ENCODE measurements at regions not wholly inside any gene's neighbourhood (a gene's known extent, or its start where the extent isn't known, plus 50 kb on each side); places are given as distances from the start of the nearest gene placed in this dataset.

DNA sequence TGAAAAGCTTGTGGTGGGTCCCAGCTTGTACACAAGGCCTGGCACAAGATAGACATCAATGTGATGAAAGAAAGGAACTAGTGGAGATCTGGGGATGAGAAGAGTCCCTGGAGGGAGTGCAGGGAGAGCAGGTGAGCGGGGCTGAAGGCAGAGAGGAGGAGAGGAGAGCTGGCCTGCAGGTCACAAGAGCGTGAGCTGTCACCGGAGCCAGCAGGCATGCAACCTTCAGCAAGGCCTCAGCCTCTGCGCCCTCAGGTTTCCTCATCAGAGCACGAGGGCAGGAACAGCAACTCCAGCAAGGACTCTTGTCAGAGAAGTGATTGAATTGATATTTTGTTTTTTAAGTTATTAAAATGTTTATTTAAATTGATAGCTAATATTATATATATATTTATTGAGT, 188.6 kb downstream of the CXCL12 start:
- DNase-seq, result no peak
- Mint-ChIP-seq H3K36me3 (ENCODE audit: low read depth) (no peaks in the 10 kb centered on the region), H3K4me1 (no peaks in the 10 kb centered on the region), H3K4me3 (no peak overlapping the region), H3K9me3 (peaks cover 2% of the 10 kb centered on the region), H3K27me3 (no peaks in the 10 kb centered on the region), H3K27ac (no peak overlapping the region)
- intact Hi-C loops (cut with micrococcal nuclease), result no loop called here
- TF ChIP-seq CTCF (IDR thresholded peaks at IDR 0.05), result no peak
- ChIA-PET CTCF (no interaction called here), POLR2A (no interaction called here)
- ATAC-seq (ENCODE audit: low read depth), result no peak

DNA sequence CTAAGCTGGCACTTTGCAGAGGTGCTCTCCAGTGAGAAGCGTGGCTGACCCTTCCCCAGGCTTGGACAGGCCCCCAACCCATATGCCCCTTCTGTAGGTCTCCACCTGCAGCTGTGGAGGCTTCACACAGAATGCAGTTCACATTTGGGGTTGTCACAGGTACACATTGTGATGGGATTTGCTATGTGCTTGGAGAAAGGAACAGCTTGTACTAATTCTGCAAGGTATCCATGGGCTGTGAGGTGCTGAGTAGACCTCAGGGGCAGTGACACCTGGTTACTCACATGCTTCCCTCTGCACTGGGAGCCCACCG, 188.9 kb downstream of the CXCL12 start:
- Mint-ChIP-seq H3K4me3 (no peak overlapping the region), H3K27ac (no peak overlapping the region), H3K4me1 (no peaks in the 10 kb centered on the region), H3K27me3 (no peaks in the 10 kb centered on the region), H3K9me3 (peaks cover 5% of the 10 kb centered on the region), H3K36me3 (ENCODE audit: low read depth) (no peaks in the 10 kb centered on the region)
- ATAC-seq (ENCODE audit: low read depth), result no peak
- no peak for TF ChIP-seq CTCF (IDR thresholded peaks at IDR 0.05)
- intact Hi-C loops (cut with micrococcal nuclease), result no loop called here
- DNase-seq, result no peak
- ChIA-PET POLR2A (no interaction called here), CTCF (no interaction called here)

DNA sequence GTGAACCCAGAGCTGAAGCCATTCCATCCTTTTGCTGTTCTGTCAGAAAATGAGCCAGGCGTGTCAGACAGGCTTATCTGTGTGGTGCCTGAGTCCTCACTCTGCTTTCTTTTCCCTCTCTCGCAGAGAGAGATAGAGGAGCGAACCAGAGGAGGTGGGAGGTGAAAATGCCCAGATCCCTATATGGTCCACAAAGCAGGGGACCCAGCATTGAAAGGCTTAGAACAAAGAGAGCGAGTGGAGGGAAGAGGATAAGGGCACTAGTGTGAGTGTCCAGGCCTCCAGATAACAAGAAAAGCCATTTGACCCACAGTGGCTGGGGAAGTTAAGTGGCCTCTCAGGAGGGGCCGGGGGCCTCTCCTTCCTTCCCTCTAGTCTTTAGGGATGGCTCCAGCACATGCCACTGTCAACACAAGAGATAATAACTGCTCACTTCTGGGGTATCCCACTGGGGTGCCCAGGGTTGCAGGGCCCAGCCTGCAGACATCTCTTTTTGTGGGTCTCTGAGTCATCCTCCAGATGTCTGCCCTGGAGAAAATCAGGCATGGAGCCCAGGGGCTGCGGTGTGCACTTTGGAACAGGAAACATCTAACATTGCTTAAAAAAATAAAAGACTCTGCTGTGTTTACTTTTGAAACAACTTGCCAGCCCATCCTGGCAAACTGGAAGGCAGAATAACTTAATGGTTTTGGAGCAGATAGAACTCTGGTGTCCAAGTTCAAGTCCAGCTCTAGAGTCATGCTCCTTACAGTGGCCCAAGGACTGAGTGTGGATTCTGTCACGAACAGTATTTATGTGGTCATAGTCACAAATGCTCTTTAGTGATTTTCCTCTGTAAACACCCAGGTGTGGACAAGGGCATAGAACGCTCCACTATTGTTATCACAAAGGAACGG, 189.5 kb downstream of the CXCL12 start:
- DNase-seq, result no peak
- no peaks in the 10 kb centered on the region for H3K36me3 Mint-ChIP-seq (ENCODE audit: low read depth)
- H3K4me1 Mint-ChIP-seq, result no peaks in the 10 kb centered on the region
- H3K27ac Mint-ChIP-seq, result no peak overlapping the region
- POLR2A ChIA-PET, result no interaction called here
- CTCF ChIA-PET, result no interaction called here
- intact Hi-C loops (cut with micrococcal nuclease), result no loop called here
- H3K4me3 Mint-ChIP-seq, result no peak overlapping the region
- H3K9me3 Mint-ChIP-seq, result peaks cover 8% of the 10 kb centered on the region
- TF ChIP-seq CTCF (IDR thresholded peaks at IDR 0.05), result no peak
- no peak for ATAC-seq (ENCODE audit: low read depth)
- no peaks in the 10 kb centered on the region for H3K27me3 Mint-ChIP-seq

DNA sequence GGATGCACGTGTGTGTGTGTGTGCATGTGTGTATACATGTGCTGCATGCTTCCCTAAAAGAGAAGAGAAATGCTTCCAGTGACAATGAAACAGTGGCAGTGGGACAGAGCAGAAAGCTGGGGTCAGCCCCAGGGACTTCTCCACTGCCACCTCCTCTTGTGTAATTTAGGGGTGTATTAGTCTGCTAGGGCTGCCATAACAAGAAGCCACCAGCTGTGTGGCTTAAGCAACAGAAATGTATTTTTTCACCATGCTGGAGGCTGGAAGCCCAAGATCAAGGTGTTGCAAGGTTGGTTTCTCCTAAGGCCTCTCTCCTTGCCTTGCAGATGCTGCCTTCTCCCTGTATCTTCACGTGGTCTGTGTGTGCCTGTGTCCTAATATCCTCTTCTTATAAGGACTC, 190.5 kb downstream of the CXCL12 start:
- POLR2A ChIA-PET, result no interaction called here
- CTCF ChIA-PET, result no interaction called here
- H3K27ac Mint-ChIP-seq, result no peak overlapping the region
- no peak overlapping the region for H3K4me3 Mint-ChIP-seq
- intact Hi-C loops (cut with micrococcal nuclease), result no loop called here
- no peaks in the 10 kb centered on the region for H3K27me3 Mint-ChIP-seq
- no peaks in the 10 kb centered on the region for H3K36me3 Mint-ChIP-seq (ENCODE audit: low read depth)
- DNase-seq (no peak), ATAC-seq (ENCODE audit: low read depth) (no peak)
- H3K4me1 Mint-ChIP-seq, result no peaks in the 10 kb centered on the region
- no peak for TF ChIP-seq CTCF (IDR thresholded peaks at IDR 0.05)
- H3K9me3 Mint-ChIP-seq, result peaks cover 8% of the 10 kb centered on the region

- no peaks in the 10 kb centered on the region for H3K4me1 Mint-ChIP-seq
- POLR2A ChIA-PET, result no interaction called here
- H3K27me3 Mint-ChIP-seq, result no peaks in the 10 kb centered on the region
- no peak overlapping the region for H3K4me3 Mint-ChIP-seq
- H3K9me3 Mint-ChIP-seq, result peaks cover 9% of the 10 kb centered on the region
- intact Hi-C loops (cut with micrococcal nuclease), result no loop called here
- no peak for TF ChIP-seq CTCF (IDR thresholded peaks at IDR 0.05)
- CTCF ChIA-PET, result no interaction called here
- H3K36me3 Mint-ChIP-seq (ENCODE audit: low read depth), result no peaks in the 10 kb centered on the region
- no peak for ATAC-seq (ENCODE audit: low read depth)
- DNase-seq, result no peak
- H3K27ac Mint-ChIP-seq, result no peak overlapping the region
Observed at GRCh38 chr10:44193567-44194220, 191.2 kb downstream of the CXCL12 start.
